Activated T-cell treated with anti-CD3 and anti-CD28 coated beads, Interleukin-2, amount 50 U/mL, for 4 hours (primary cell): ENCODE measurements at regions not wholly inside any gene's neighbourhood (a gene's known extent, or its start where the extent isn't known, plus 50 kb on each side); places are given as distances from the start of the nearest gene placed in this dataset.
"Not testable (repeated sequence)": the region's sequence is repeated elsewhere in the genome, so short reads cannot be mapped to it uniquely, and the experiment has no call there.

ENCODE experiments used
- ATAC-seq, 2 donors: fragments of 200-7000 bp; cut with Tn5 transposase; one replicate each; pipeline ENCODE4 v1.10.0; 2021
- DNase-seq: peaks from one replicate; pipeline ENCODE4 v3.0.0-alpha.2; 2020
- H3K27me3 Mint-ChIP-seq: one replicate; pipeline ENCODE4 v1.8.0; 2021; ENCODE audit warnings: low read depth, mixed read lengths
- H3K36me3 Mint-ChIP-seq: one replicate; pipeline ENCODE4 v1.8.0; 2022; ENCODE audit warnings: mixed read lengths; ENCODE audit not compliant: insufficient read depth
- H3K4me1 Mint-ChIP-seq: one replicate; pipeline ENCODE4 v1.8.0; 2021; ENCODE audit warnings: low read depth, mixed read lengths
- H3K4me3 Mint-ChIP-seq: one replicate; pipeline ENCODE4 v1.8.0; 2021; ENCODE audit warnings: mild to moderate bottlenecking, moderate library complexity, mixed read lengths
- H3K9me3 Mint-ChIP-seq: one replicate; pipeline ENCODE4 v1.8.0; 2021; ENCODE audit warnings: mixed read lengths

GRCh38 chr6:168844821-168845609, 404.0 kb downstream of the SMOC2 start:
- H3K36me3 Mint-ChIP-seq: no peaks in the 10 kb centered on the region
- DNase-seq (no peak), ATAC-seq (no peak)
- H3K9me3 Mint-ChIP-seq: no peaks in the 10 kb centered on the region
- H3K27me3 Mint-ChIP-seq: no peaks in the 10 kb centered on the region
- H3K4me1 Mint-ChIP-seq: no peaks in the 10 kb centered on the region
- no peak overlapping the region for H3K4me3 Mint-ChIP-seq

GRCh38 chr6:168842632-168843212, 401.7 kb downstream of the SMOC2 start:
- H3K4me1 Mint-ChIP-seq, H3K4me3 Mint-ChIP-seq, DNase-seq: not testable (repeated sequence)

GRCh38 chr6:168841609-168842278, 400.8 kb downstream of the SMOC2 start:
- ATAC-seq (no peak), DNase-seq (no peak)
- no peak overlapping the region for H3K4me3 Mint-ChIP-seq
- H3K4me1 Mint-ChIP-seq: no peaks in the 10 kb centered on the region
- H3K9me3 Mint-ChIP-seq: no peaks in the 10 kb centered on the region
- H3K27me3 Mint-ChIP-seq: no peaks in the 10 kb centered on the region
- H3K36me3 Mint-ChIP-seq: no peaks in the 10 kb centered on the region

More at GRCh38 chr6:168842632-168843212, 401.7 kb downstream of the SMOC2 start:
- H3K27me3 Mint-ChIP-seq, H3K36me3 Mint-ChIP-seq, ATAC-seq, H3K9me3 Mint-ChIP-seq: not testable (repeated sequence)

GRCh38 chr6:168840932-168841331, 399.9 kb downstream of the SMOC2 start:
- not testable (repeated sequence) for DNase-seq, H3K36me3 Mint-ChIP-seq, H3K9me3 Mint-ChIP-seq, H3K4me3 Mint-ChIP-seq, H3K4me1 Mint-ChIP-seq, H3K27me3 Mint-ChIP-seq
- ATAC-seq: peak in 1 of 2 donors; percentile 10

GRCh38 chr6:168840299-168840698, 399.3 kb downstream of the SMOC2 start:
- not testable (repeated sequence) for H3K4me1 Mint-ChIP-seq, H3K36me3 Mint-ChIP-seq, ATAC-seq, H3K9me3 Mint-ChIP-seq, H3K4me3 Mint-ChIP-seq, DNase-seq
- H3K27me3 Mint-ChIP-seq: peaks cover 11% of the 10 kb centered on the region

- no peak for DNase-seq
- ATAC-seq: no peak
- no peaks in the 10 kb centered on the region for H3K36me3 Mint-ChIP-seq
- peaks cover 16% of the 10 kb centered on the region for H3K27me3 Mint-ChIP-seq
- H3K9me3 Mint-ChIP-seq: no peaks in the 10 kb centered on the region
- no peaks in the 10 kb centered on the region for H3K4me1 Mint-ChIP-seq
- no peak overlapping the region for H3K4me3 Mint-ChIP-seq
Measured at GRCh38 chr6:168838037-168838399, 397.0 kb downstream of the SMOC2 start.

GRCh38 chr6:168837254-168838036, 396.5 kb downstream of the SMOC2 start:
- DNase-seq (no peak), ATAC-seq (no peak)
- Mint-ChIP-seq H3K9me3 (no peaks in the 10 kb centered on the region), H3K4me3 (no peak overlapping the region), H3K36me3 (no peaks in the 10 kb centered on the region), H3K4me1 (no peaks in the 10 kb centered on the region), H3K27me3 (peaks cover 16% of the 10 kb centered on the region)

- ATAC-seq (no peak), DNase-seq (no peak)
- Mint-ChIP-seq H3K9me3 (no peaks in the 10 kb centered on the region), H3K27me3 (peaks cover 16% of the 10 kb centered on the region), H3K4me3 (no peak overlapping the region), H3K36me3 (no peaks in the 10 kb centered on the region), H3K4me1 (no peaks in the 10 kb centered on the region)
Measured at GRCh38 chr6:168835991-168836390, 395.0 kb downstream of the SMOC2 start.

GRCh38 chr6:168834801-168835200, 393.8 kb downstream of the SMOC2 start:
- Mint-ChIP-seq H3K27me3 (peaks cover 17% of the 10 kb centered on the region), H3K36me3 (no peaks in the 10 kb centered on the region), H3K9me3 (no peaks in the 10 kb centered on the region), H3K4me1 (no peaks in the 10 kb centered on the region), H3K4me3 (no peak overlapping the region)
- DNase-seq: no peak
- ATAC-seq: no peak

- H3K36me3 Mint-ChIP-seq: no peaks in the 10 kb centered on the region
- peaks cover 19% of the 10 kb centered on the region for H3K27me3 Mint-ChIP-seq
- no peak for DNase-seq
- ATAC-seq: no peak
- no peaks in the 10 kb centered on the region for H3K9me3 Mint-ChIP-seq
- no peaks in the 10 kb centered on the region for H3K4me1 Mint-ChIP-seq
- no peak overlapping the region for H3K4me3 Mint-ChIP-seq
Measured at GRCh38 chr6:168834042-168834587, 393.1 kb downstream of the SMOC2 start.

- H3K36me3 Mint-ChIP-seq: no peaks in the 10 kb centered on the region
- H3K9me3 Mint-ChIP-seq: no peaks in the 10 kb centered on the region
- H3K27me3 Mint-ChIP-seq: peaks cover 8% of the 10 kb centered on the region
- ATAC-seq (no peak), DNase-seq (no peak)
- H3K4me3 Mint-ChIP-seq: no peak overlapping the region
- no peaks in the 10 kb centered on the region for H3K4me1 Mint-ChIP-seq
Measured at GRCh38 chr6:168828800-168829199, 387.8 kb downstream of the SMOC2 start.

GRCh38 chr6:168828035-168828434, 387.1 kb downstream of the SMOC2 start:
- DNase-seq (no peak), ATAC-seq (no peak)
- Mint-ChIP-seq H3K36me3 (no peaks in the 10 kb centered on the region), H3K9me3 (no peaks in the 10 kb centered on the region), H3K27me3 (peaks cover 2% of the 10 kb centered on the region), H3K4me3 (no peak overlapping the region), H3K4me1 (no peaks in the 10 kb centered on the region)

GRCh38 chr6:168827586-168827871, 386.5 kb downstream of the SMOC2 start:
- DNase-seq (no peak), ATAC-seq (no peak)
- no peaks in the 10 kb centered on the region for H3K9me3 Mint-ChIP-seq
- no peak overlapping the region for H3K4me3 Mint-ChIP-seq
- H3K4me1 Mint-ChIP-seq: no peaks in the 10 kb centered on the region
- H3K36me3 Mint-ChIP-seq: no peaks in the 10 kb centered on the region
- peaks cover 2% of the 10 kb centered on the region for H3K27me3 Mint-ChIP-seq
